NCI-H1436 (cell line): ENCODE measurements at regions not wholly inside any gene's neighbourhood (a gene's known extent, or its start where the extent isn't known, plus 50 kb on each side); places are given as distances from the start of the nearest gene placed in this dataset.
"Not testable (repeated sequence)": the region's sequence is repeated elsewhere in the genome, so short reads cannot be mapped to it uniquely, and the experiment has no call there.

Experiments
- DNase-seq: peaks from one replicate; lab custom pipeline; 2025; lab: John Stamatoyannopoulos, UW

GRCh38 chr9:101859620-101860019, 121.2 kb upstream of the GRIN3A start:
- no peak for DNase-seq

- no peak for DNase-seq
These were observed 119.6 kb upstream of the GRIN3A start for GRCh38 chr9:101858026-101858425.

DNA sequence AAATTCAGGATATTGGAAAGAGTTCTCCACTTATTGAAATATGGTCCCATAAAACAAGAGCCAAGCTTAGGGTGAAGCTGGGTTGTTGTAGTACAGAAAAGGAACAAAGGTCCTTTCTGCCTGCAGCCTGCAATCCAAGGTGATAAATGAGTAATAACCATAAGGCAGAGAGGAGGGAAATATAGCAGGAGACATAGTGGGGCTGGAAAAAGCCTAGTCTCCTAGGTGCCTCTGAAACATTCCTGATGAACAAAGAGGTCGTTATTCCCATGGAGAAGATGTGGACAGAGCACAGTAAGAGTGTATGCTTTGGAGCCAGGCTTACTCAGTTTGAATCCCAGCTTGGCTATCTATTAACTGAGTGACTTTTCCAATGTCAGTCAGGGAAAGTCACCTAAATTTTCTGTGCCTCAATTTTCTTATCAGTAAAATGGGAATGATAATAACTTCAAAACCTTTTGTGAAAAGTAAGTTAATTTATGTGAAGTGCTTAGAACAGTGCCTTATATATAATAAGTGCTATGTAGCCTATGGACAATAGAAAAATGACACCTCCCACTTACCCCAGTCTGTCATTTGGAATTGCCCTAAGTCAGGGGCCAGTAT, 110.8 kb upstream of the GRIN3A start:
- DNase-seq: no peak

DNA sequence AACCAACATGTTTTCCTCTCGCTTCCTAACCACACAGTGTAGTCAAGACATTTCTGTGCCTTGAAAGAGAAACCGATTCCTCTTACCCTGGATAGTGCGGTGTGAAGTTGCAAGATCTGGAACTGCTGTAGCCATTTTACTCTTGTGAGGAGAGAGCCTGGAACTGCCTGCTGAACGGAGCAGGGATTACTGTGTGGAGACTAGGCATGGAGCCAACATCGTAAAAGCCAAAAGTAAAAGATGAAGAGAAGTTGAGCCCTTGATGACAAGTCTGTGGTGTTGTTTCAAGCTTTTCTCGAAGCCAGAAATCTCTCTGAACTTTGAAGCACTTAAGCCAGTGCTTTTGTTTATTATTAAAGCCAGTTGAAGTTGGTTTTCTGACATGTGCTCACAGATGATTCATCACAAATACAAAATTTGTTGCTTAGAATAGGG, 110.1 kb upstream of the GRIN3A start:
- no peak for DNase-seq

GRCh38 chr9:101846161-101846560, 107.7 kb upstream of the GRIN3A start:
- DNase-seq: no peak

DNA sequence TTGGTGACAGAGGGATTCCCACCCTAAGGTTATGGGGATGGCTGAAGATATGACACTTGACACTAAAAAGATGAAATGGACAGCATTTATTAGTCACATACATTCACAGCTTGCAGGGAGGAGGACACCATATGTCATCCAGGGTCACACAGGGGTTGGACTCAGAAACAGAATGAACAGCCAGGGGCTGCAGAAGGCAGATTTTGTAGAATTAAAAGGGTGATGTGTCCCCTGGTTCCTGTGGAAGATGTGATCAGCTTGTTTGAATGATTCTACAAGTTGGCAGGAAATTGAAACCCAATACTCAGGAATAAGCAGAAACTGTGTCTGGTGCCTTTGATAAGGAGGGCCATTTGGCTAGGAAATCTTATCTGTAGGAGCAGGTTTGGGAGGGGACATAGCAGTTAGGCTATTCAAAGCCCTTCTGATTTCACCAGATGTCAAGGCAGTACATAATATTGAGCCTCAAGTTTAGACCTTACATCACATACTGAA, 102.3 kb upstream of the GRIN3A start:
- DNase-seq: no peak

- DNase-seq: not testable (repeated sequence)
These were observed 100.5 kb upstream of the GRIN3A start for GRCh38 chr9:101838988-101839387.

- no peak for DNase-seq
These were observed 97.6 kb upstream of the GRIN3A start for GRCh38 chr9:101836021-101836420.

- no peak for DNase-seq
These were observed 94.0 kb upstream of the GRIN3A start for GRCh38 chr9:101832486-101832885.

GRCh38 chr9:101821450-101821849, 83.0 kb upstream of the GRIN3A start:
- not testable (repeated sequence) for DNase-seq

DNA sequence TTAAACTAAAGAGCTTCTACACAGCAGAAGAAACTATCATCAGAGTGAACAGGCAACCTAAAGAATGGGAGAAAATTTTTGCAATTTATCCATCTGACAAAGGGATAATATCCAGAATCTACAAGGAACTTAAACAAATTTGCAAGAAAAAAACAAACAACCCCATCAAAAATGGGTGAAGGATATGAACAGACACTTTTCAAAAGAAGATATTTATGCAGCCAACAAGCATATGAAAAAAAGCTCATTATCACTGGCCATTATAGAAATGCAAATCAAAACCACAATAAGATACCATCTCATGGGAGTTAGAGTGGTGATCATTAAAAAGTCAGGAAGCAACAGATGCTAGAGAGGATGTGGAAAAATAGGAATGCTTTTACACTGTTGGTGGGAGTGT, 82.5 kb upstream of the GRIN3A start:
- DNase-seq: not testable (repeated sequence)

DNA sequence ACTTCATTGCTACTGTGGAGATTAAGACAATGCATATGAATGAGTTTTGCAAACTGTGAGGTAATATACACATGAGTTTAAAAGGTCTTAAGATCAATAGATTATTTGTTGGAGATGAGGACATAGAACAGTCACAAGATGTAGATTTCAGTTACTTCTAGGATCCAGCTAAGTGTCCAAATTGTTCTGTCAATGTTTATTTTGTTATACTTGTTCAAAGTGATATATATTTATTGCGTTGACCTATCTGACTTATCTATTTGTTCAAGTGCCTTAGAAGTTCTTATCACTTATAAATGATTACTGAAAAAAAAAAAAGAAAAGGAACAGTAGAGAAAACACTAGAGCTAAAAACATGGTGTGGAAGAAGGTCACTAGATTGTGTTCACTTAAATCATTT, 75.6 kb upstream of the GRIN3A start:
- no peak for DNase-seq

- not testable (repeated sequence) for DNase-seq
These were observed 69.4 kb upstream of the GRIN3A start for GRCh38 chr9:101807879-101808278.

- no peak for DNase-seq
These were observed 57.6 kb upstream of the GRIN3A start for GRCh38 chr9:101796044-101796443.

DNA sequence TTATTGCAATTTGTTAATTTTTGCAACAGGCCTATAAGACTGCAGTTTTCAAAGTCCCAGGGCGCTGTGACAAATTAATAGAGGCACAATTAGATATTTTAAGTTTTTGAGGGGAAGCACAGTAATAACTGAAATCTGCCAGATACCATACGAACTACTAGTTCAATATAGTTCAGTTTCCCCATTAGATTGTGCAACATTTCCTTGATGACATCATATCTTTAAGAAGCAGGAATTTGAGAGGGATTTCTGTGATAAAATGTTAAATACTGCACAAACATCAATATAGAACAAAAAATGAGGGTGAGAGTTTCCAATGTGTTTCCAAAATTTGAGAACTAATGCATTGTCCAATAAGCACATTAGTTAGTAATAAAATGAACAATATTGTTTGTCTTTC, 56.7 kb upstream of the GRIN3A start:
- DNase-seq: no peak

- DNase-seq: no peak
These were observed 54.0 kb upstream of the GRIN3A start for GRCh38 chr9:101792475-101792874.

DNA sequence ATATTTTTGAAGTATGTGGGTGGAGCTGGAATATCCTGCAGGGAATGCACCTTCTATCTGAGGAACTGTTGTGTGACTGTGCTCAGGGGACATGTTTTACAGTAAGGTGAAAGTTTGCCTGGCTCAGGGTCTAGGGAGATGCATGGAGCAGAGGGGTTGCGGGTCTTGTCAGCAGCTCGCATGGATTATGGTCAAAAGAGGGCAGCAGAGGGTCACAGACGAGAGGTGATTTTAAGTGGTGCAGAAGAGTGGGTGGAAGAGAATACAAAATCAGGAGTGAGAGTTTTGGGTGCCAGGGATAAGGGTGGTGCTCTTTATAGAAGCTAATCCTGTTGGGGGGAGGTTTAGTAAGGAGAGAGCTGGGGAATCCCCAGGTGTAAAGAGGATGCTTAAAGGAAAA, 53.5 kb upstream of the GRIN3A start:
- peak; percentile 34 for DNase-seq

DNA sequence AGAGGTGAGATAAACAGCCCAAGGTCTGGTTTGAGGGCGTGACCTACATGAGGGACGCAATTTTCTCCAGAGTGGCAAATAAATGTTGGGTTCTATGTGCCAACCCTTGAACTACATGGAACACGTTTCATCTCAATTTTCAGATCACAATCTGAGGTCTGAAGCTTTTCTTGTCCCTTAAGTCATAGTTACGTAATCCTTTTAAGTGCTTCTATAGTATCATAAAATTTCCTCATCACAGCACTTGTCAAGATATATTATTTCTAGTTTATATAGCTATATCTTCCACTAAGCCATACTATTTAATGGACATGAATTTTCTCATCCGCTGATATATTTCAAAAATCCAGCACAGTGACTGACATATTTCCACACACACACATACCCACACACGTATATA, 53.1 kb upstream of the GRIN3A start:
- DNase-seq: no peak
